ENCODE measurements at regions not wholly inside any gene's neighbourhood (a gene's known extent, or its start where the extent isn't known, plus 50 kb on each side); places are given as distances from the start of the nearest gene placed in this dataset.

GRCh38 chr16:61228371-61228770 is 807.9 kb downstream of the CDH8 start:
- no peak for DNase-seq (ENCODE audit: low read depth, low spot score)
- H3K9me3 ChIP-seq (ENCODE audit: control insufficient read depth, insufficient read depth, low read length): no peaks in the 10 kb centered on the region
- whole genome bisulfite sequencing (ENCODE audit: insufficient coverage, insufficient read length): no CpG with 5 or more reads among the region's 1 CpG
- H3K4me3 ChIP-seq (ENCODE audit: low read length): no peak overlapping the region
- no peaks in the 10 kb centered on the region for H3K4me1 ChIP-seq (ENCODE audit: control insufficient read depth, insufficient read depth, low read length)
- H3K27me3 ChIP-seq (ENCODE audit: control insufficient read depth, insufficient read depth, low read length): no peaks in the 10 kb centered on the region
- H3K27ac ChIP-seq (ENCODE audit: low read length): no peak overlapping the region
- no peaks in the 10 kb centered on the region for H3K36me3 ChIP-seq (ENCODE audit: control insufficient read depth, insufficient read depth, low read length)

DNA sequence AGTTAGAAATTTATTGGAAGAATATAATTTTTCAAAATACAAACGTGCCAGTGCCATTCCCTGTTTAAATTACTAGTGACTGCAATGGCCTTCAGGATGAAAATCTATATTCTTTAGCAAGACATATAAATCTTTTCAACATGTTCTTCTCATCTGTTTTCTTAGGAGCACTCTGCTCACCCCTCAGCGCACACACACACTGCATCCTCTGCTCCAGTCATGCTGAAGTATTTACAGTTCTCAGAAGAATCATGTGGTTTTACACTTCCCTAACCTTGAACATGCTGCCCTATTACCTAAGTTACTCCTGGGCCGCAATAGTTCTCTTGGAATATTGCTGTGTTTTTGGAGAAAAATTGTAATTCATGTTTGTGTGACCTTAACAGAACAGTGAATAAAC is 820.6 kb downstream of the CDH8 start:
- no peak for DNase-seq (ENCODE audit: low read depth, low spot score)
- no peak overlapping the region for H3K27ac ChIP-seq (ENCODE audit: low read length)
- no CpG with 5 or more reads among the region's 3 CpGs for WGBS (ENCODE audit: insufficient coverage, insufficient read length)
- no peak overlapping the region for H3K4me3 ChIP-seq (ENCODE audit: low read length)
- no peaks in the 10 kb centered on the region for H3K9me3 ChIP-seq (ENCODE audit: control insufficient read depth, insufficient read depth, low read length)
- H3K4me1 ChIP-seq (ENCODE audit: control insufficient read depth, insufficient read depth, low read length): no peaks in the 10 kb centered on the region
- H3K27me3 ChIP-seq (ENCODE audit: control insufficient read depth, insufficient read depth, low read length): no peaks in the 10 kb centered on the region
- no peaks in the 10 kb centered on the region for H3K36me3 ChIP-seq (ENCODE audit: control insufficient read depth, insufficient read depth, low read length)

- Histone ChIP-seq H3K4me3 (ENCODE audit: low read length) (no peak overlapping the region), H3K4me1 (ENCODE audit: control insufficient read depth, insufficient read depth, low read length) (no peaks in the 10 kb centered on the region), H3K27me3 (ENCODE audit: control insufficient read depth, insufficient read depth, low read length) (no peaks in the 10 kb centered on the region), H3K27ac (ENCODE audit: low read length) (no peak overlapping the region), H3K9me3 (ENCODE audit: control insufficient read depth, insufficient read depth, low read length) (no peaks in the 10 kb centered on the region), H3K36me3 (ENCODE audit: control insufficient read depth, insufficient read depth, low read length) (no peaks in the 10 kb centered on the region)
- DNase-seq (ENCODE audit: low read depth, low spot score): no peak
- WGBS (ENCODE audit: insufficient coverage, insufficient read length): no CpG with 5 or more reads among the region's 3 CpGs
Observed at GRCh38 chr16:61214780-61215179, 821.5 kb downstream of the CDH8 start.

GRCh38 chr16:61210076-61210475 is 826.2 kb downstream of the CDH8 start:
- Histone ChIP-seq H3K27me3 (ENCODE audit: control insufficient read depth, insufficient read depth, low read length) (no peaks in the 10 kb centered on the region), H3K4me1 (ENCODE audit: control insufficient read depth, insufficient read depth, low read length) (no peaks in the 10 kb centered on the region)
- DNase-seq (ENCODE audit: low read depth, low spot score): no peak

GRCh38 chr16:61195006-61195405 is 841.2 kb downstream of the CDH8 start:
- H3K4me3 ChIP-seq (ENCODE audit: low read length): no peak overlapping the region
- no peaks in the 10 kb centered on the region for H3K4me1 ChIP-seq (ENCODE audit: control insufficient read depth, insufficient read depth, low read length)
- H3K9me3 ChIP-seq (ENCODE audit: control insufficient read depth, insufficient read depth, low read length): no peaks in the 10 kb centered on the region
- no peak for DNase-seq (ENCODE audit: low read depth, low spot score)
- no peak overlapping the region for H3K27ac ChIP-seq (ENCODE audit: low read length)
- no peaks in the 10 kb centered on the region for H3K27me3 ChIP-seq (ENCODE audit: control insufficient read depth, insufficient read depth, low read length)
- no peaks in the 10 kb centered on the region for H3K36me3 ChIP-seq (ENCODE audit: control insufficient read depth, insufficient read depth, low read length)

More at GRCh38 chr16:61210076-61210475, 826.2 kb downstream of the CDH8 start:
- H3K36me3 ChIP-seq (ENCODE audit: control insufficient read depth, insufficient read depth, low read length): no peaks in the 10 kb centered on the region
- no peak overlapping the region for H3K27ac ChIP-seq (ENCODE audit: low read length)
- no peaks in the 10 kb centered on the region for H3K9me3 ChIP-seq (ENCODE audit: control insufficient read depth, insufficient read depth, low read length)
- H3K4me3 ChIP-seq (ENCODE audit: low read length): no peak overlapping the region

DNA sequence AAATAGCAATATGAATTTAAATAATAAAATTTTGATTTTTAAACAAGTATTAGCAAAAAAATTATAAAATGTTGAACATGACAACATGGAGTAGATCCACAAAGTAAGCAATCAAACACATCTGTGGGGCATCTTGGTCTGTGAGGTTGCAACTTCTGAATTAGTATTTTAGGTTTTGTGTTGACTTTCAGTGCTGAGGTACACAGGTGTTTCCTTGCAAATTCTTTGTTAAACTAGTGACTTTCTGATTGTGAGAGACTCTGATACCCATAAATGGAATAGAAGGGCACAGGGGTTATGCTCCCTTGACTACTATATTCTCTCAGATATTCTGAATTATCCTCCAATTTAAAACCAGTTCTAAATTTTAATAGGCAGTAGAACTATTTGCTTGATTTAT is 841.7 kb downstream of the CDH8 start:
- H3K4me3 ChIP-seq (ENCODE audit: low read length): no peak overlapping the region
- H3K4me1 ChIP-seq (ENCODE audit: control insufficient read depth, insufficient read depth, low read length): no peaks in the 10 kb centered on the region
- no peaks in the 10 kb centered on the region for H3K9me3 ChIP-seq (ENCODE audit: control insufficient read depth, insufficient read depth, low read length)
- H3K27ac ChIP-seq (ENCODE audit: low read length): no peak overlapping the region
- DNase-seq (ENCODE audit: low read depth, low spot score): no peak
- no peaks in the 10 kb centered on the region for H3K36me3 ChIP-seq (ENCODE audit: control insufficient read depth, insufficient read depth, low read length)
- H3K27me3 ChIP-seq (ENCODE audit: control insufficient read depth, insufficient read depth, low read length): no peaks in the 10 kb centered on the region

- Histone ChIP-seq H3K36me3 (ENCODE audit: control insufficient read depth, insufficient read depth, low read length) (no peaks in the 10 kb centered on the region), H3K27me3 (ENCODE audit: control insufficient read depth, insufficient read depth, low read length) (no peaks in the 10 kb centered on the region), H3K9me3 (ENCODE audit: control insufficient read depth, insufficient read depth, low read length) (no peaks in the 10 kb centered on the region), H3K4me3 (ENCODE audit: low read length) (no peak overlapping the region), H3K4me1 (ENCODE audit: control insufficient read depth, insufficient read depth, low read length) (no peaks in the 10 kb centered on the region), H3K27ac (ENCODE audit: low read length) (no peak overlapping the region)
- DNase-seq (ENCODE audit: low read depth, low spot score): no peak
- WGBS (ENCODE audit: insufficient coverage, insufficient read length): no CpG with 5 or more reads among the region's 1 CpG
Observed at GRCh38 chr16:61182391-61182790, 853.8 kb downstream of the CDH8 start.

DNA sequence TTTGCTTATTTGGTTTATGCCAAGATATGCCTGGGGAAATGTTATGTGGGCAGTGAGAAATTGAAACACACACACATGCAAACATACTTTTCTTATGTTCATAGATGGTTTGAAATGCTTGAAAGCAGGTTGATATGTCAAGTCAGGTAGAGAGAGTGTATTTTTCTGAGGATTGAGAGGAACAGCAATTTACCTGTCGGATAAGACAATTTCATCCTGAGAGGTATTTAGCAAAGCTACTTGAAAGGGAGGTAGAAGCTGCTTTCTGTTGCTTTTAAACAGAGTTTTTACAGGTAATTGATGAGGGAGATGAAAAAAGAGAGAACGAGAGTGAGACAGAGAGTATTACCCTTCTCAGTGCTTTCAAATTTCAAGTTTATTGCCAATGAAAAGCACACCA is 854.3 kb downstream of the CDH8 start:
- Histone ChIP-seq H3K4me1 (ENCODE audit: control insufficient read depth, insufficient read depth, low read length) (no peaks in the 10 kb centered on the region), H3K36me3 (ENCODE audit: control insufficient read depth, insufficient read depth, low read length) (no peaks in the 10 kb centered on the region), H3K9me3 (ENCODE audit: control insufficient read depth, insufficient read depth, low read length) (no peaks in the 10 kb centered on the region), H3K4me3 (ENCODE audit: low read length) (no peak overlapping the region), H3K27me3 (ENCODE audit: control insufficient read depth, insufficient read depth, low read length) (no peaks in the 10 kb centered on the region), H3K27ac (ENCODE audit: low read length) (no peak overlapping the region)
- WGBS (ENCODE audit: insufficient coverage, insufficient read length): no CpG with 5 or more reads among the region's 2 CpGs
- no peak for DNase-seq (ENCODE audit: low read depth, low spot score)

DNA sequence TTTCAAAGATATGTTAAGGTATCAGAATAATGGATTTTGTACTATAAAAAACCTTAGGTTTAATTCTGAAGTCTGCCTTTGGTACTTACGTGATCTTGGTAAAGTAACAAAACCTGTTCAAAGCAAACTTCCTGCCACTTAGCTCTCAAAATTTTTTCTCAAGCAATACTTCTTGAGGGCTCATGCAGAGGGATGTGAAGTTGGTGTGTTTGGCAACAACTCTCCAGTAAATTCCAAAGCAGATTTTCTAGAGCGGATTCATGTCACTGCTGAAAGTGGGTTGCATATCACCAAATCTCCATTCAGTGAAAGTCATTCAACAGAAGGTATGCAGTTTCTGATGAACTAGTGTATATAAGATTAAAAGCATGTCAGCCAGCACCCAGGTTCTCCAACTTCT is 856.7 kb downstream of the CDH8 start:
- H3K4me3 ChIP-seq (ENCODE audit: low read length): no peak overlapping the region
- no peaks in the 10 kb centered on the region for H3K27me3 ChIP-seq (ENCODE audit: control insufficient read depth, insufficient read depth, low read length)
- no peaks in the 10 kb centered on the region for H3K36me3 ChIP-seq (ENCODE audit: control insufficient read depth, insufficient read depth, low read length)
- WGBS (ENCODE audit: insufficient coverage, insufficient read length): no CpG with 5 or more reads among the region's 2 CpGs
- H3K27ac ChIP-seq (ENCODE audit: low read length): no peak overlapping the region
- DNase-seq (ENCODE audit: low read depth, low spot score): no peak
- H3K4me1 ChIP-seq (ENCODE audit: control insufficient read depth, insufficient read depth, low read length): no peaks in the 10 kb centered on the region
- H3K9me3 ChIP-seq (ENCODE audit: control insufficient read depth, insufficient read depth, low read length): no peaks in the 10 kb centered on the region

GRCh38 chr16:61165797-61166196 is 870.4 kb downstream of the CDH8 start:
- no CpG with 5 or more reads among the region's 3 CpGs for WGBS (ENCODE audit: insufficient coverage, insufficient read length)
- no peak overlapping the region for H3K27ac ChIP-seq (ENCODE audit: low read length)
- no peak for DNase-seq (ENCODE audit: low read depth, low spot score)
- no peaks in the 10 kb centered on the region; the same call in 1 of the 2 replicates for H3K4me1 ChIP-seq (ENCODE audit: control insufficient read depth, insufficient read depth, low read length)
- no peaks in the 10 kb centered on the region for H3K36me3 ChIP-seq (ENCODE audit: control insufficient read depth, insufficient read depth, low read length)
- H3K27me3 ChIP-seq (ENCODE audit: control insufficient read depth, insufficient read depth, low read length): no peaks in the 10 kb centered on the region
- no peak overlapping the region for H3K4me3 ChIP-seq (ENCODE audit: low read length)
- H3K9me3 ChIP-seq (ENCODE audit: control insufficient read depth, insufficient read depth, low read length): no peaks in the 10 kb centered on the region

GRCh38 chr16:61150351-61150750 is 885.9 kb downstream of the CDH8 start:
- H3K4me3 ChIP-seq (ENCODE audit: low read length): no peak overlapping the region
- no peaks in the 10 kb centered on the region for H3K9me3 ChIP-seq (ENCODE audit: control insufficient read depth, insufficient read depth, low read length)
- no peak overlapping the region for H3K27ac ChIP-seq (ENCODE audit: low read length)
- H3K4me1 ChIP-seq (ENCODE audit: control insufficient read depth, insufficient read depth, low read length): no peaks in the 10 kb centered on the region
- no peak for DNase-seq (ENCODE audit: low read depth, low spot score)
- WGBS (ENCODE audit: insufficient coverage, insufficient read length): no CpG with 5 or more reads among the region's 4 CpGs
- no peaks in the 10 kb centered on the region for H3K27me3 ChIP-seq (ENCODE audit: control insufficient read depth, insufficient read depth, low read length)
- no peaks in the 10 kb centered on the region for H3K36me3 ChIP-seq (ENCODE audit: control insufficient read depth, insufficient read depth, low read length)
